ENCODE measurements at regions not wholly inside any gene's neighbourhood (a gene's known extent, or its start where the extent isn't known, plus 50 kb on each side); places are given as distances from the start of the nearest gene placed in this dataset.

DNA sequence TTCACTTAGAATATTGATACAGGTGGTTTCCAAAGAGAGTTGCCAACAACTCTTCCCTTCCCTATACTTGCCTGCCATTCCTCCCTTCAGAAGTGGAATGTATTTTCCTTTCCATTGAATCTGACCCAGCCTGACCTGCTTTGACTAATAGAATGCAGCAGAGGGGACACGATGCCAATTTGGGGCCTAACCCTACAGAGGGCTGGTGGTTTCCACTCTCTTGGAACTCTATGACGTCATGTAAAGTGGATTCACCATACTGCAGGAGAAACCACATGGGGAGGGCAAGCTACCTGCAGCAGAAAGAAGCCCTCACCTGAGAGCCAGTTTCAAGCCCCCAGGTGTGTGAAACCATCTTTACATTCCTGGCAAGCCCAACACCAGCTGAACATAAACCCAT lies 98.9 kb upstream of the TRIB2 start:
- Histone ChIP-seq H3K4me2 (replicated peaks; ENCODE audit: low read depth, low read length, poor library complexity, severe bottlenecking) (no peak overlapping the region), H3K27ac (ENCODE audit: low read length in 2 of 2) (no peak overlapping the region), H2AFZ (ENCODE audit: insufficient read depth, low read depth, low read length, poor library complexity, severe bottlenecking) (no peak overlapping the region), H3K4me1 (ENCODE audit: control insufficient read depth in 2 of 2, insufficient read depth in 2 of 2, low read length in 2 of 2) (peaks cover 31 to 32% of the 10 kb centered on the region in 2 donors), H3K36me3 (replicated peaks in 1 of 2; ENCODE audit: control extremely low read depth in 1 of 2, control insufficient read depth in 1 of 2, extremely low read depth in 1 of 2, insufficient read depth in 2 of 2, low read length in 1 of 2) (no peaks in the 10 kb centered on the region), H3K4me3 (ENCODE audit: control extremely low read depth in 1 of 5, extremely low read depth in 1 of 5, insufficient read depth in 1 of 5, low read depth in 2 of 5, low read length in 4 of 5) (no peak overlapping the region), H3K79me2 (ENCODE audit: control insufficient read depth, insufficient read depth, low read length) (no peaks in the 10 kb centered on the region), H3K9ac (ENCODE audit: low read length) (no peak overlapping the region), H3K27me3 (replicated peaks in 1 of 4; ENCODE audit: control extremely low read depth in 1 of 4, control insufficient read depth in 3 of 4, insufficient read depth in 4 of 4, low read length in 3 of 4) (peaks cover 0 to 11% (median 6%) of the 10 kb centered on the region in 4 experiments), H3K9me3 (ENCODE audit: control extremely low read depth in 1 of 3, control insufficient read depth in 2 of 3, insufficient read depth in 1 of 3, low read length in 2 of 3) (peaks cover 0 to 1% (median 0%) of the 10 kb centered on the region in 3 donors), H4K20me1 (ENCODE audit: control insufficient read depth, insufficient read depth, low read length, poor library complexity, severe bottlenecking) (no peaks in the 10 kb centered on the region)
- ATAC-seq (ENCODE audit: low read depth) (no peak), DNase-seq (no peak)
- H3K27ac Mint-ChIP-seq, result no peak overlapping the region
- intact Hi-C loops (cut with micrococcal nuclease), result loop anchor here (1.0 to 10.0 kb wide), 2 partner anchors 30 to 97 kb away; partner anchors contain the start of gene TRIB2
- no peaks in the 10 kb centered on the region for H3K9me3 Mint-ChIP-seq (ENCODE audit: insufficient read depth)
- no peak overlapping the region for H3K4me3 Mint-ChIP-seq
- WGBS (ENCODE audit: insufficient coverage), result 94% methylated on average over 2 of the region's 2 CpGs
- H3K4me1 Mint-ChIP-seq, result peaks cover 32% of the 10 kb centered on the region
- TF ChIP-seq, protein P1, sequence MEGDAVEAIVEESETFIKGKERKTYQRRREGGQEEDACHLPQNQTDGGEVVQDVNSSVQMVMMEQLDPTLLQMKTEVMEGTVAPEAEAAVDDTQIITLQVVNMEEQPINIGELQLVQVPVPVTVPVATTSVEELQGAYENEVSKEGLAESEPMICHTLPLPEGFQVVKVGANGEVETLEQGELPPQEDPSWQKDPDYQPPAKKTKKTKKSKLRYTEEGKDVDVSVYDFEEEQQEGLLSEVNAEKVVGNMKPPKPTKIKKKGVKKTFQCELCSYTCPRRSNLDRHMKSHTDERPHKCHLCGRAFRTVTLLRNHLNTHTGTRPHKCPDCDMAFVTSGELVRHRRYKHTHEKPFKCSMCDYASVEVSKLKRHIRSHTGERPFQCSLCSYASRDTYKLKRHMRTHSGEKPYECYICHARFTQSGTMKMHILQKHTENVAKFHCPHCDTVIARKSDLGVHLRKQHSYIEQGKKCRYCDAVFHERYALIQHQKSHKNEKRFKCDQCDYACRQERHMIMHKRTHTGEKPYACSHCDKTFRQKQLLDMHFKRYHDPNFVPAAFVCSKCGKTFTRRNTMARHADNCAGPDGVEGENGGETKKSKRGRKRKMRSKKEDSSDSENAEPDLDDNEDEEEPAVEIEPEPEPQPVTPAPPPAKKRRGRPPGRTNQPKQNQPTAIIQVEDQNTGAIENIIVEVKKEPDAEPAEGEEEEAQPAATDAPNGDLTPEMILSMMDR (IDR thresholded peaks at IDR 0.05), result no peak
- TF ChIP-seq EZH2 (IDR thresholded peaks at IDR 0.05; ENCODE audit: borderline replicate concordance, insufficient read depth, low read depth, low read length, poor library complexity, severe bottlenecking), result no peak
- ChIA-PET CTCF (interaction anchor here (1.0 kb wide), 1 partner anchor 98 kb away, joined by 3 read pairs; the partner anchor contains the start of gene TRIB2), POLR2A (no interaction called here)
- peaks cover 5% of the 10 kb centered on the region for H3K27me3 Mint-ChIP-seq

DNA sequence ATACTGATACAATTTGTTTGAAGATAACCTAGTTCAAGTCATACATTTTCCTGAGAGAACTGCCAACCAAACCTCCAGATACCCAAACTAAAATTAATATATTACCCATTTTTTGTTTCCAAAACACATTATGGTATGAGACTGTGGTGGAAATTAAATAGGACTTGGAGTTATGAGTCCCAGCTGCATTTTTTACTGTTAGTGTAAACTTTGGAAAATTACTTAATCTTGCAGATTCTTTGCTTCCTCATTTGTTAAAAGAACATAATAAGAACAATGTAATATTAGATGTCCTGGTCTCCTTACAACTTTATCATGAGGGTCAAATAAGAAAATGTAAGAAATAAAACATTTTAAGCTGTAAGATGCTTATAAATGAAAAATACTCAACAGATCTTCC lies 98.2 kb upstream of the TRIB2 start:
- no peak overlapping the region for H3K4me3 Mint-ChIP-seq
- H3K9me3 Mint-ChIP-seq (ENCODE audit: insufficient read depth), result no peaks in the 10 kb centered on the region
- DNase-seq, result no peak
- Histone ChIP-seq H3K79me2 (ENCODE audit: control insufficient read depth, insufficient read depth, low read length) (no peaks in the 10 kb centered on the region), H3K27me3 (replicated peaks in 1 of 4; ENCODE audit: control extremely low read depth in 1 of 4, control insufficient read depth in 3 of 4, insufficient read depth in 4 of 4, low read length in 3 of 4) (peaks cover 0 to 11% (median 6%) of the 10 kb centered on the region in 4 experiments), H3K9ac (ENCODE audit: low read length) (no peak overlapping the region), H3K4me1 (ENCODE audit: control insufficient read depth in 2 of 2, insufficient read depth in 2 of 2, low read length in 2 of 2) (peaks cover 23 to 24% of the 10 kb centered on the region in 2 donors), H3K9me3 (ENCODE audit: control extremely low read depth in 1 of 3, control insufficient read depth in 2 of 3, insufficient read depth in 1 of 3, low read length in 2 of 3) (peaks cover 0 to 1% (median 0%) of the 10 kb centered on the region in 3 donors), H3K4me2 (replicated peaks; ENCODE audit: low read depth, low read length, poor library complexity, severe bottlenecking) (no peak overlapping the region), H3K4me3 (ENCODE audit: control extremely low read depth in 1 of 5, extremely low read depth in 1 of 5, insufficient read depth in 1 of 5, low read depth in 2 of 5, low read length in 4 of 5) (no peak overlapping the region), H3K27ac (ENCODE audit: low read length in 2 of 2) (no peak overlapping the region), H4K20me1 (ENCODE audit: control insufficient read depth, insufficient read depth, low read length, poor library complexity, severe bottlenecking) (no peaks in the 10 kb centered on the region), H2AFZ (ENCODE audit: insufficient read depth, low read depth, low read length, poor library complexity, severe bottlenecking) (no peak overlapping the region), H3K36me3 (replicated peaks in 1 of 2; ENCODE audit: control extremely low read depth in 1 of 2, control insufficient read depth in 1 of 2, extremely low read depth in 1 of 2, insufficient read depth in 2 of 2, low read length in 1 of 2) (no peaks in the 10 kb centered on the region)
- H3K27me3 Mint-ChIP-seq, result peaks cover 5% of the 10 kb centered on the region
- intact Hi-C loops (cut with micrococcal nuclease), result loop anchor here (10.0 kb wide), 1 partner anchor 96 kb away; the partner anchor contains the start of gene TRIB2
- TF ChIP-seq, protein P1 (IDR thresholded peaks at IDR 0.05), result no peak
- ChIA-PET POLR2A (no interaction called here), CTCF (interaction anchor here (1.0 kb wide), 1 partner anchor 98 kb away, joined by 3 read pairs; the partner anchor contains the start of gene TRIB2)
- H3K4me1 Mint-ChIP-seq, result peaks cover 26% of the 10 kb centered on the region
- ATAC-seq (ENCODE audit: low read depth), result no peak
- H3K27ac Mint-ChIP-seq, result no peak overlapping the region

All from B cell (primary cell).